ENCODE measurements at regions not wholly inside any gene's neighbourhood (a gene's known extent, or its start where the extent isn't known, plus 50 kb on each side); places are given as distances from the start of the nearest gene placed in this dataset.

DNA sequence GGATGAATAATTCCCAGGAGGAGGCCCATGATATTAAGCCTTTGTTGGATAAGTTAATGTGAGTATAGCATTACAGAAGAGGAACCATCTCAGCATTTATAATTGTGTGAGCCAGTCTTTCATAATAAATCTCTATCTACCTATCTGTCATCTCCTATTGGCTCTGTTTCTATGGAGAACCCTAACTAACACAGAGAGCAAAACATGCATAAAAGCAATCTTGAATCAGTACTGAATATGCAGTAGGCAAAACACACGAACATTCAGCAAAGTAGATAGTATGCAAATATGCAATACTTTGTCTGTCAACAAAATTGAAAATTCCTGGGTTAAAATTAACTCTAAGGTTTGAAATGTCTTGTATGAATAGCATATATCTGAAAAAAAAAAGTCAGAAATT, 966.3 kb downstream of the DIAPH3 start:
- no peak for DNase-seq (ENCODE audit: extremely low read depth, low read depth)
- H3K4me3 ChIP-seq (replicated peaks; ENCODE audit: low read depth, low read length) = no peak overlapping the region
- TF ChIP-seq, protein P1, sequence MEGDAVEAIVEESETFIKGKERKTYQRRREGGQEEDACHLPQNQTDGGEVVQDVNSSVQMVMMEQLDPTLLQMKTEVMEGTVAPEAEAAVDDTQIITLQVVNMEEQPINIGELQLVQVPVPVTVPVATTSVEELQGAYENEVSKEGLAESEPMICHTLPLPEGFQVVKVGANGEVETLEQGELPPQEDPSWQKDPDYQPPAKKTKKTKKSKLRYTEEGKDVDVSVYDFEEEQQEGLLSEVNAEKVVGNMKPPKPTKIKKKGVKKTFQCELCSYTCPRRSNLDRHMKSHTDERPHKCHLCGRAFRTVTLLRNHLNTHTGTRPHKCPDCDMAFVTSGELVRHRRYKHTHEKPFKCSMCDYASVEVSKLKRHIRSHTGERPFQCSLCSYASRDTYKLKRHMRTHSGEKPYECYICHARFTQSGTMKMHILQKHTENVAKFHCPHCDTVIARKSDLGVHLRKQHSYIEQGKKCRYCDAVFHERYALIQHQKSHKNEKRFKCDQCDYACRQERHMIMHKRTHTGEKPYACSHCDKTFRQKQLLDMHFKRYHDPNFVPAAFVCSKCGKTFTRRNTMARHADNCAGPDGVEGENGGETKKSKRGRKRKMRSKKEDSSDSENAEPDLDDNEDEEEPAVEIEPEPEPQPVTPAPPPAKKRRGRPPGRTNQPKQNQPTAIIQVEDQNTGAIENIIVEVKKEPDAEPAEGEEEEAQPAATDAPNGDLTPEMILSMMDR (IDR thresholded peaks at IDR 0.05; ENCODE audit: low read depth, low read length, missing control alignments) = no peak

DNA sequence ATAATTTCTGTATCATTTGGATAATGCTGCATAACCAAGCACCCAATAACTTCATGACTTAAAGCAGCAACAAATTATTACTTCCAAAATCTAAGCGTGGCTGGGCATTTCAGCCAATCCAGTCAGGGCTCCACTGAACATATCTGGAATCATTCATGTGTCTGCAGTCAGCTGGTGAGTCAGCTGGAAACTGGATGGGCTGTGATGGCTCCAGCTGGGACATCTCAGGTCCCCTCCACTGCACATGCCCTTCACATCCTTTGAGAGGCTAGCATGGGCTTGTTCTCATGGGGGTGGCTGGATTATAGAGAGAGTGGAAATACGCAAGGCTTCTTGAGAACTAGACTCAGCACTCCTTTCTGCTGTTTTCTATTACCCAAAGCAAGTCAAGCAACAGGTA, 961.9 kb downstream of the DIAPH3 start:
- no peak overlapping the region for H3K4me3 ChIP-seq (replicated peaks; ENCODE audit: low read depth, low read length)
- no peak for DNase-seq (ENCODE audit: extremely low read depth, low read depth)
- TF ChIP-seq, protein P1 (IDR thresholded peaks at IDR 0.05; ENCODE audit: low read depth, low read length, missing control alignments) = no peak

DNA sequence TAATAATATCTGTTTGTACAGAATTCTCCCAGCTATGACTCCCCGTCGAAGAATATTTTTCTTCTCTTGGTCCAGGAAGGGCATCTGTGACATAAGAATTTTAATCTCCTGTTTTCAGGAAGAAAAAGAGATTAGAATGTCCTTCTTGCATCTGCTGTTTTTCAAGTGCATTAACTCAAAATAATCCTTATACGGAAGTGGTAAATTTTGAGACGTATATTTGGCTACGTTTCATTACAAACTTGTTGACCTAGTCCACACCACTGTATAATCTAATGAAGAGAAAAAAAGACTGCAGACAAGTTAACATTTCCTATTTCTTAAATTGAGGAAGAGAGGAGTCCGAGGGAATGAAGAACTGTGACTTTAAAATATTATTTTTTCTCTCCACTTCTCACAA, 959.9 kb downstream of the DIAPH3 start:
- H3K4me3 ChIP-seq (replicated peaks; ENCODE audit: low read depth, low read length) = no peak overlapping the region
- TF ChIP-seq, protein P1 (IDR thresholded peaks at IDR 0.05; ENCODE audit: low read depth, low read length, missing control alignments) = no peak
- DNase-seq (ENCODE audit: extremely low read depth, low read depth) = no peak

DNA sequence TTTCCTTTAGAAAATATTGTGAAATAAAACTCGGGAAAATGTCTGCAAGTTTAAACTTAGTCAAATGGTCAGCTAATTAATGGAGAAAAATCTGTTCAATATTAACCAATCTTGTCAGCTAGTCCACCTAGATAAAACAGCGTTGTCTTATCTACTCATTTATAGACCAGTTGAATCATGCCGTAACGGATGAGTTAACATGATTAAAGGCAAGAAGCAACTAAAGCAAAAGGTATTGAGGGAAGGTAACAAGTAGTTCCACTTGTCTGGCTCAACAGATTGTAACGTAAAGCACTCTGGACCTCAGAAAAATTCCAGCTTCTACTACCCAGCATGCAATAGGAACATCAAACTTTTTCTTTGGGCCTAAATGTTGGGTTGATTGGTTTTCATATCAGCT, 958.2 kb downstream of the DIAPH3 start:
- H3K4me3 ChIP-seq (replicated peaks; ENCODE audit: low read depth, low read length) = no peak overlapping the region
- TF ChIP-seq, protein P1 (IDR thresholded peaks at IDR 0.05; ENCODE audit: low read depth, low read length, missing control alignments) = no peak

DNA sequence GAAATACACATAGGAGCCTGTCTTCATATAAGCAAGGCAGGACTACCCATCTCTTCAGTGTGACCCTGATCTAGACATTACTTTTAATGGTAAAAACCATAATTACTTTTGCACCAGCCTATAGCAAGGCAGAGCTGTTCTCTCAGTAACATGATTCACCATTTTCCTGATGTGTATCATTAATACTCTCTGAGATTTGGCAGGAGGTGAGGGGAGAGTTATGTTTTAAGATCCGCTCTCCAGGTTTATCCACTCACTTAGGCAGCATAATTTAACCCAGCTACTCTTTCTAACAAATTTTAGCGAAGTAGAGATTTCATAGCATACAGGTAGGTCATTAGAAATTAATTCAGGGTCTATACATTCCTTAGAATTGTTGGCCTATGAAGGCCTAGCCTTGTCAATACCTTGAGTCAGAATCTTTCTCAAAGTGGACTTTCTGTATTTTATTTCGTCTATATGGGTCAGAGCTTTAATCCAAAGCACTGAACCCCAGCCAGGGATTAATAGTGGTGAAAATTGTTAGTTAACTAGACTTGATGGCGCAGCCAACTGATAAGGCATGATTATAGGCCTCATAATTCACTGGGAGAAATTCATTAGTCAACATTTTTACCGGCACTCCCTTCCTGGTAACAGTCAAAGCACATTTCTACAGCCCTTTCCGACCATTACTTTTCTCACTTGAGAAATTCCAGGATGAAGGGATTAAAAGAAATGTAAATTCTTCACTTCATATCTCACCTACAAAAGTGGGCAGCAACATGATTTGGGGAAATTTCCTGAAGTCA, 955.1 kb downstream of the DIAPH3 start:
- no peak overlapping the region for H3K4me3 ChIP-seq (replicated peaks; ENCODE audit: low read depth, low read length)
- no peak for DNase-seq (ENCODE audit: extremely low read depth, low read depth)
- TF ChIP-seq, protein P1 (IDR thresholded peaks at IDR 0.05; ENCODE audit: low read depth, low read length, missing control alignments) = no peak

More for the DNA sequence above, 958.2 kb downstream of the DIAPH3 start:
- DNase-seq (ENCODE audit: extremely low read depth, low read depth) = no peak

DNA sequence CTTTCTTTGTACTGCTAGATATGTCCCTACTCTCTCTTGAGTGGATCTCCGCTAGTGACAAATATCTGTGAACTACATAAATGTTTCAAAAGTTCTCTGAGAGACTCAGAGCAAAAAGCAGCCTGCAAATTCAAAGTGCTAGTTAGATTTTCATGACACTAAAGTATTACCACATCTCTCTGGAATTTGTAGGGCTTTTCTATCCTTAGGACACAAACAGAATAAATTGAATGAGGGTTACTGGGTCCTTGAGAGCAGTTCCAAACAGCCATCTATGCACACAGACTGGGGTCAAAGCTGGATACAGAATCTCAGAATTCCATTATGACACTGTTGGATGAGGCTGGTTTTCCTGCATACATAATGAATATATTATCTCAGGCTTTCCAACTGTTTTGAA, 953.2 kb downstream of the DIAPH3 start:
- H3K4me3 ChIP-seq (replicated peaks; ENCODE audit: low read depth, low read length) = no peak overlapping the region
- DNase-seq (ENCODE audit: extremely low read depth, low read depth) = no peak
- TF ChIP-seq, protein P1 (IDR thresholded peaks at IDR 0.05; ENCODE audit: low read depth, low read length, missing control alignments) = no peak

DNA sequence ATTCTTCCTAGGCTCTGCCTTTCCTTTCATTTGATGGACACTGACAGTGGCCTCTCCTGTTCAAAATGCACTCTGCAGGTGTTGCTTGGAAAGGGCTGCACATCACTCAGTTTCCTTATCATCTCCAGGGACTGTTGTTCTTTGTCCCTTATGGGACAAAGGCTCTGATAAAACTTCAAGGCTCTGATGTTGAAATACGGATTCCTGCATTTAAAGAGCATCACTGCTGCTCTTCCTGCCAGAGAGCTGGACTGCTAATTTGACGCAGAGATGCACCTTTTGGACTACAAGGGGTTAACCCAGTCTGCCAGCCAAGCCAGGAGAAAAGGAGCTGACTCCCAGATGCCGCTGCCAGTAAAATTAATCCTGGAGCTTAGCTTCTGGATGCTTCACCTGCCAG, 952.1 kb downstream of the DIAPH3 start:
- DNase-seq (ENCODE audit: extremely low read depth, low read depth) = no peak
- TF ChIP-seq, protein P1 (IDR thresholded peaks at IDR 0.05; ENCODE audit: low read depth, low read length, missing control alignments) = no peak
- H3K4me3 ChIP-seq (replicated peaks; ENCODE audit: low read depth, low read length) = no peak overlapping the region
